Smooth muscle cell (in vitro differentiated cells): ENCODE measurements at regions not wholly inside any gene's neighbourhood (a gene's known extent, or its start where the extent isn't known, plus 50 kb on each side); places are given as distances from the start of the nearest gene placed in this dataset.

ENCODE experiments used
- DNase-seq: peaks from one replicate; lab custom pipeline; 2025; ENCODE audit not compliant: unreplicated experiment; lab: John Stamatoyannopoulos, UW
- H2AFZ ChIP-seq: fragments of 200-600 bp; sonication (generic); 2 replicates; pipeline ENCODE4 v1.6.0; 2016; ENCODE audit warnings: antibody characterized with exemption, low read depth, mild to moderate bottlenecking
- H3F3A ChIP-seq: fragments of 200-600 bp; sonication (generic); 2 replicates; pipeline ENCODE4 v1.6.0; 2017; ENCODE audit warnings: antibody characterized with exemption, low read depth
- H3K27ac ChIP-seq: fragments of 200-600 bp; sonication (generic); 2 replicates; pipeline ENCODE4 v1.5.1; 2016; ENCODE audit warnings: low read depth, mild to moderate bottlenecking
- H3K27me3 ChIP-seq: fragments of 200-600 bp; sonication (generic); 2 replicates; pipeline ENCODE4 v1.6.1; 2016; ENCODE audit warnings: low read depth, mild to moderate bottlenecking
- H3K36me3 ChIP-seq: fragments of 200-600 bp; sonication (generic); 2 replicates; pipeline ENCODE4 v1.5.1; 2016; ENCODE audit warnings: low read depth
- H3K4me1 ChIP-seq: fragments of 200-600 bp; sonication (generic); 2 replicates; pipeline ENCODE4 v1.5.1; 2016; ENCODE audit warnings: low read depth
- H3K4me2 ChIP-seq: fragments of 200-600 bp; sonication (generic); 2 replicates; pipeline ENCODE4 v1.6.0; 2016; ENCODE audit warnings: mild to moderate bottlenecking
- H3K4me3 ChIP-seq: fragments of 200-600 bp; sonication (generic); 2 replicates; pipeline ENCODE4 v1.5.1; 2016; ENCODE audit warnings: mild to moderate bottlenecking
- H3K79me2 ChIP-seq: fragments of 200-600 bp; sonication (generic); 2 replicates; pipeline ENCODE4 v1.6.0; 2016; ENCODE audit warnings: low read depth, mild to moderate bottlenecking
- H3K9ac ChIP-seq: fragments of 200-600 bp; sonication (generic); 2 replicates; pipeline ENCODE4 v1.6.0; 2016; ENCODE audit warnings: low read depth
- H3K9me3 ChIP-seq: fragments of 200-600 bp; sonication (generic); replicated peaks from 2 replicates; pipeline ENCODE4 v1.5.1; 2016; ENCODE audit warnings: low read depth
- H4K20me1 ChIP-seq: fragments of 200-600 bp; sonication (generic); 2 replicates; pipeline ENCODE4 v1.6.0; 2016; ENCODE audit warnings: low read depth
- WGBS: methylation state at CpG from one replicate; pipeline ENCODE4 v1.1.7; 2016; ENCODE audit warnings: low lambda C conversion rate; 5-methylcytosine and 5-hydroxymethylcytosine counted together
- TF ChIP-seq, protein P1 (sequence below): fragments of 200-600 bp; sonication (generic); IDR thresholded peaks from 2 replicates; pipeline ENCODE4 v1.5.1; 2017; ENCODE audit warnings: borderline replicate concordance, mild to moderate bottlenecking, antibody characterized with exemption; ENCODE audit not compliant: insufficient read depth, poor library complexity, severe bottlenecking

DNA sequence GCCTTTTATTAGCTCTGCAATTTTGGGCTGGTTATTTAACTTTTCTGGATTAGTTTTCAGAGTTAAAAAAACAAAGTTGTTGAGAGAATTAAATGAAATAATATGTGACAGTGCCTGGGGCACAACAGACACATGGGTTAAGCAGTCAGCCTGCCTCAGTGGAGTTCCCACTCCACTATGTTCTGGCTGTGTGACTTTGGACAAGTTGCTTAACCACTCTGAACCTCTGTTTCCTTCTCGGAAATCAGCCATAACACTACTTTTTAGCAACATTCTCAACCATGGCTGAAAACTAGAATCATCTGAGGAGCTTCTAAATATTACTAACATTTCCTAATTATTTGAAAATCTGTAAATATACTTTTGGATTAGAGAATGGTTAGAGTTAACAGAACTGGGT lies 56.5 kb upstream of the SLC6A11 start:
- Histone ChIP-seq H3K4me3 (no peak overlapping the region), H3K36me3 (no peaks in the 10 kb centered on the region), H3K27me3 (peaks cover 11% of the 10 kb centered on the region), H4K20me1 (no peaks in the 10 kb centered on the region), H3K4me2 (no peak overlapping the region), H3K9ac (no peak overlapping the region), H2AFZ (no peak overlapping the region), H3K9me3 (no peaks in the 10 kb centered on the region), H3F3A (no peaks in the 10 kb centered on the region), H3K4me1 (no peaks in the 10 kb centered on the region), H3K79me2 (no peaks in the 10 kb centered on the region), H3K27ac (no peak overlapping the region)
- TF ChIP-seq, protein P1, sequence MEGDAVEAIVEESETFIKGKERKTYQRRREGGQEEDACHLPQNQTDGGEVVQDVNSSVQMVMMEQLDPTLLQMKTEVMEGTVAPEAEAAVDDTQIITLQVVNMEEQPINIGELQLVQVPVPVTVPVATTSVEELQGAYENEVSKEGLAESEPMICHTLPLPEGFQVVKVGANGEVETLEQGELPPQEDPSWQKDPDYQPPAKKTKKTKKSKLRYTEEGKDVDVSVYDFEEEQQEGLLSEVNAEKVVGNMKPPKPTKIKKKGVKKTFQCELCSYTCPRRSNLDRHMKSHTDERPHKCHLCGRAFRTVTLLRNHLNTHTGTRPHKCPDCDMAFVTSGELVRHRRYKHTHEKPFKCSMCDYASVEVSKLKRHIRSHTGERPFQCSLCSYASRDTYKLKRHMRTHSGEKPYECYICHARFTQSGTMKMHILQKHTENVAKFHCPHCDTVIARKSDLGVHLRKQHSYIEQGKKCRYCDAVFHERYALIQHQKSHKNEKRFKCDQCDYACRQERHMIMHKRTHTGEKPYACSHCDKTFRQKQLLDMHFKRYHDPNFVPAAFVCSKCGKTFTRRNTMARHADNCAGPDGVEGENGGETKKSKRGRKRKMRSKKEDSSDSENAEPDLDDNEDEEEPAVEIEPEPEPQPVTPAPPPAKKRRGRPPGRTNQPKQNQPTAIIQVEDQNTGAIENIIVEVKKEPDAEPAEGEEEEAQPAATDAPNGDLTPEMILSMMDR: no peak
- 65% methylated on average over 1 of the region's 1 CpG for WGBS
- no peak for DNase-seq

DNA sequence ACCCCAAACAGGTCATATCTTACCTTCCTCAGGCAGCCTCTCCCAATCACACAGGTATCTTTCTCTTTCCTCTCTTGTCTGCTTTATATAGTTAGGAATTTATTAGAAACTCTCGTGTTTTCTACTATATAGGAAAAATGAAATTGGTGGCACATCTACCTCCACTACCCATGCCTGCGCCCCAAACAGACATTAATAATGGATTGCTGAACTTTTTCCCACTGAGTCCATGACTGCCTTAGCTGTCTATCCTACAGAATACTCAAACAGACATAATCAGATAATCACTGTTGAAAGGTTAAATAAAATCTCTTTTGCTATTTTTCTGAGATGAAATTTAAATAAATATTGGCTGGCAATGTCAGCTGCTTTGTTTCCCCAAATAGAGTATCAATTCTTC lies 55.8 kb upstream of the SLC6A11 start:
- H3K4me1 ChIP-seq: no peaks in the 10 kb centered on the region
- no peaks in the 10 kb centered on the region for H4K20me1 ChIP-seq
- H3F3A ChIP-seq: no peaks in the 10 kb centered on the region
- no peak overlapping the region for H3K4me2 ChIP-seq
- no peak overlapping the region for H3K4me3 ChIP-seq
- no peaks in the 10 kb centered on the region for H3K9me3 ChIP-seq
- no peaks in the 10 kb centered on the region for H3K36me3 ChIP-seq
- no peak for DNase-seq
- 76% methylated on average over 2 of the region's 2 CpGs for WGBS
- TF ChIP-seq, protein P1: no peak
- H3K27me3 ChIP-seq: peaks cover 11% of the 10 kb centered on the region
- no peaks in the 10 kb centered on the region for H3K79me2 ChIP-seq
- no peak overlapping the region for H3K27ac ChIP-seq
- no peak overlapping the region for H2AFZ ChIP-seq
- H3K9ac ChIP-seq: no peak overlapping the region

DNA sequence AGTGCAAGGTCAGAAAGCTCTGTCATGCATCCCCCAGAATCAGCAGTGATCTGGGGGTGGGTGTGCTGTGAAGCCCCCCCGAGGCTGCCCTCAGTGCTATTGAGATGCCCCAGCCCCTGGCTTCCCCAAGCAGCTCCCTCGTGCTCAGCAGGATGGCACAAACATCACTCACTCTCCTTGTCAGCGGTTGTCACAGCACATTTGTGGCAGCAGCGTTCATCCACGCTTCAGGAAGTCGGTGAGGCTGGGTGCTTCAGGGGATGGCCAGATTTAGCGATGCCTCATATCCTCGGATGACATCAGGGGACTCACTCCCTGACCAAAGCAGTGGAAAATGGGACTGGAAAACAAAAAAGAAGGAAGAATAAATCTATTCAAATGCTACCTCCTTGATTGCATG lies 54.4 kb upstream of the SLC6A11 start:
- DNase-seq: no peak
- Histone ChIP-seq H3K4me3 (no peak overlapping the region), H2AFZ (no peak overlapping the region), H3K9me3 (no peaks in the 10 kb centered on the region), H3K79me2 (no peaks in the 10 kb centered on the region), H3K27ac (no peak overlapping the region), H4K20me1 (no peaks in the 10 kb centered on the region), H3K4me1 (no peaks in the 10 kb centered on the region), H3K27me3 (peaks cover 11% of the 10 kb centered on the region), H3K4me2 (no peak overlapping the region), H3K9ac (no peak overlapping the region), H3K36me3 (no peaks in the 10 kb centered on the region), H3F3A (no peaks in the 10 kb centered on the region)
- 56% methylated on average over 8 of the region's 8 CpGs for WGBS
- TF ChIP-seq, protein P1: no peak

DNA sequence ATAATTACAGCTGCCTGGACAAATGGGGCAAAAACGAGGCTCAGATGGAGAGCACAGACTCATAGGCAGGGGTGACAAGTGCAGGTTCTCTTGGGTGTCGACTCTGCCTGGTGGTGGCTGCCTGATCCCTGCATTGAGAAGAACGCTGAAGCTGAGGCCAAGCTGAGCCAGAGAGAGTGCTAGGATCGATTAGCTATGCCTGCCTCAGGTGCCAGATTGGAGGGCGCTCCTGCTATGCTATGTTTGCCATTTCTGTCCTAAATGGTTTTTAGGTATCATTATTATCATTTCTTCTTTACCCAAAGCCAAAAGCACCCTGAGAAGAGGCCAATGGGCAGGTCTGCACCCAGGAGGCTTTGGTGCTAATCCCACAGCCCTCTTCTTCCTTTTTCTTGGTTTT lies 53.9 kb upstream of the SLC6A11 start:
- Histone ChIP-seq H3K9ac (no peak overlapping the region), H3K4me2 (no peak overlapping the region), H4K20me1 (no peaks in the 10 kb centered on the region), H3K27ac (no peak overlapping the region), H3K36me3 (no peaks in the 10 kb centered on the region), H3F3A (no peaks in the 10 kb centered on the region), H3K4me3 (no peak overlapping the region), H3K79me2 (no peaks in the 10 kb centered on the region), H3K9me3 (no peaks in the 10 kb centered on the region), H3K27me3 (peaks cover 11% of the 10 kb centered on the region), H3K4me1 (no peaks in the 10 kb centered on the region), H2AFZ (no peak overlapping the region)
- WGBS: 62% methylated on average over 5 of the region's 5 CpGs
- DNase-seq: no peak
- TF ChIP-seq, protein P1: no peak
